Heart left ventricle (tissue), 16 donors: ENCODE measurements at regions not wholly inside any gene's neighbourhood (a gene's known extent, or its start where the extent isn't known, plus 50 kb on each side); places are given as distances from the start of the nearest gene placed in this dataset.
A peak's percentile ranks its signal among the peaks of the same experiment; 100 is the strongest.

Experiments
- ATAC-seq, 4 donors: fragments of 200-7000 bp; cut with Tn5 transposase; one replicate each; pipeline ENCODE4 v1.9.1; 2020 to 2022; ENCODE audit warnings: moderate library complexity in 4 of 4, mild to moderate bottlenecking in 3 of 4, moderate number of reproducible peaks in 1 of 4
- DNase-seq, 5 donors: peaks; one replicate each; pipeline ENCODE4 v3.0.0-alpha.2; 2020
- H3K27ac ChIP-seq, 12 donors: fragments of 200-600 bp; sonication (generic) in 4 of 12; one replicate each; pipeline versions ENCODE4 v1.5.0 to v1.8.0; 2016 to 2022; ENCODE audit warnings: mild to moderate bottlenecking in 2 of 12
- H3K27me3 ChIP-seq, 9 donors: fragments of 200-600 bp; sonication (generic) in 2 of 9; one replicate each; pipeline versions ENCODE4 v1.5.1 to v1.8.0; 2016 to 2022; ENCODE audit warnings: mild to moderate bottlenecking in 3 of 9
- H3K36me3 ChIP-seq, 9 donors: fragments of 200-600 bp; sonication (generic) in 2 of 9; one replicate each; pipeline versions ENCODE4 v1.5.0 to v1.8.0; 2018 to 2022; ENCODE audit warnings: mild to moderate bottlenecking in 2 of 9
- H3K4me1 ChIP-seq, 12 donors: fragments of 200-600 bp; sonication (generic) in 4 of 12; one replicate each; pipeline versions ENCODE4 v1.5.0 to v1.8.0; 2016 to 2022; ENCODE audit warnings: mild to moderate bottlenecking in 3 of 12
- H3K4me3 ChIP-seq, 12 donors: fragments of 200-600 bp; sonication (generic) in 4 of 12; one replicate each; pipeline versions ENCODE4 v1.5.0 to v1.8.0; 2017 to 2022; ENCODE audit warnings: mild to moderate bottlenecking in 9 of 12, moderate library complexity in 4 of 12
- H3K9me3 ChIP-seq, 12 donors: fragments of 200-600 bp; sonication (generic) in 4 of 12; one replicate each; pipeline versions ENCODE4 v1.5.0 to v1.8.0; 2016 to 2022; ENCODE audit warnings: mild to moderate bottlenecking in 1 of 12
- CTCF ChIP-seq, 12 donors: fragments of 200-600 bp; sonication (generic) in 4 of 12; IDR thresholded peaks; one replicate each; pipeline versions ENCODE4 v1.5.0 to v1.8.0; 2018 to 2022; ENCODE audit warnings: antibody characterized with exemption in 12 of 12, mild to moderate bottlenecking in 5 of 12
- POLR2A ChIP-seq, 2 donors: fragments of 450-650 bp; IDR thresholded peaks; one replicate each; pipeline ENCODE4 v1.6.1; 2017; ENCODE audit warnings: antibody characterized with exemption in 2 of 2, mild to moderate bottlenecking in 2 of 2, moderate library complexity in 2 of 2
- WGBS, 4 donors: extraction: QIAGEN DNeasy Blood & Tissue Kit in 2 of 4; methylation state at CpG; one replicate each; pipeline versions ENCODE4 v1.1.5 to v1.1.7; 2013 to 2018; 5-methylcytosine and 5-hydroxymethylcytosine counted together
- intact Hi-C, 10 donors: fragments of 100-400 bp; cut with DNase I; formaldehyde crosslinking; loops; one replicate each; pipeline versions ENCODE4 v1.11.1 to v1.14.2; 2022
- donor health status: ischemic (EF 13 %, LVEDD 7.1; RV severe dilation, severe dysfunction).
- donor health status: healthy with polysubstance abuse.
- donor health status: DM: no; HTN: yes; CAD: no.
- donor health status: DM: no; HTN: no; CAD: no.
- donor health status: ischemic (EF 25% LVEDD 6.9; RV normal size, moderate dysfunction).
- donor health status: ischemic (EF 25% LVEDD 5.7; RV mildly dilated, moderate dysfunction).
- donor health status: healthy.
- donor health status: DM: yes; HTN: yes; CAD: no.
- donor health status: ischemic (EF 35%, LVEDD 5.7; RV mildly dilated, moderate dysfunction).
- donor health status: nonischemic (EF 11% LVEDD 7.7; RV severe dilation, severe dysfunction).
- donor health status: DM: yes; HTN: yes; CAD: no.
- donor health status: PGD.
- donor health status: ischemic (EF 29% LVEDD 5.4; RV normal size, mild dysfunction).
- donor health status: nonischemic (EF 23%, LVEDD 6.1; RV moderate dilation, normal function).

GRCh38 chr2:49226360-49226759 lies 72.0 kb upstream of the FSHR start:
- no peak for ATAC-seq

GRCh38 chr2:49225126-49225525 lies 70.8 kb upstream of the FSHR start:
- TF ChIP-seq CTCF (IDR thresholded peaks at IDR 0.05) (no peak), POLR2A (IDR thresholded peaks at IDR 0.05) (no peak)
- H3K4me1 ChIP-seq = peaks cover 0 to 9% (median 0%) of the 10 kb centered on the region in 12 donors
- peak overlapping the region in 1 of 12 donors; percentile 19 for H3K27ac ChIP-seq
- no peak overlapping the region for H3K4me3 ChIP-seq
- H3K9me3 ChIP-seq = no peaks in the 10 kb centered on the region
- DNase-seq = no peak
- no peaks in the 10 kb centered on the region for H3K27me3 ChIP-seq
- no peak for ATAC-seq
- intact Hi-C loops = loop anchor here in 1 of 10 donors (10.0 kb wide), 1 partner anchor 280 kb away; no protein-coding TSS in a partner anchor
- no peaks in the 10 kb centered on the region for H3K36me3 ChIP-seq

More at GRCh38 chr2:49226360-49226759, 72.0 kb upstream of the FSHR start:
- Histone ChIP-seq H3K36me3 (no peaks in the 10 kb centered on the region), H3K4me1 (peaks cover 0 to 9% (median 0%) of the 10 kb centered on the region in 12 donors), H3K4me3 (no peak overlapping the region), H3K9me3 (no peaks in the 10 kb centered on the region), H3K27ac (no peak overlapping the region), H3K27me3 (no peaks in the 10 kb centered on the region)
- intact Hi-C loops = loop anchor here in 1 of 10 donors (10.0 kb wide), 1 partner anchor 282 kb away; no protein-coding TSS in a partner anchor
- TF ChIP-seq CTCF (IDR thresholded peaks at IDR 0.05) = no peak
- no peak for TF ChIP-seq POLR2A (IDR thresholded peaks at IDR 0.05)
- no peak for DNase-seq
- 74 to 85% (median 80%) methylated on average over 4 of the region's 4 CpGs for WGBS, 4 donors

GRCh38 chr2:49224426-49225010 lies 70.2 kb upstream of the FSHR start:
- DNase-seq (peak in 2 of 5 donors; percentile 52 to 54), ATAC-seq (peak in 1 of 4 donors; percentile 55)
- H3K36me3 ChIP-seq = no peaks in the 10 kb centered on the region
- H3K27me3 ChIP-seq = no peaks in the 10 kb centered on the region
- 29 to 53% (median 43%) methylated on average over 4 of the region's 4 CpGs for WGBS, 4 donors
- peak overlapping the region in 1 of 12 donors; percentile 19 for H3K27ac ChIP-seq
- peaks cover 0 to 9% (median 0%) of the 10 kb centered on the region in 12 donors for H3K4me1 ChIP-seq
- no peak for TF ChIP-seq POLR2A (IDR thresholded peaks at IDR 0.05)
- no peak overlapping the region for H3K4me3 ChIP-seq
- intact Hi-C loops = loop anchor here in 1 of 10 donors (10.0 kb wide), 1 partner anchor 280 kb away; no protein-coding TSS in a partner anchor
- H3K9me3 ChIP-seq = no peaks in the 10 kb centered on the region

GRCh38 chr2:49222975-49223528 lies 68.7 kb upstream of the FSHR start:
- no peak overlapping the region for H3K27ac ChIP-seq
- peaks cover 0 to 9% (median 0%) of the 10 kb centered on the region in 12 donors for H3K4me1 ChIP-seq
- H3K4me3 ChIP-seq = no peak overlapping the region
- ATAC-seq (peak in 1 of 4 donors; percentile 61), DNase-seq (no peak)
- intact Hi-C loops = loop anchor here in 1 of 10 donors (10.0 kb wide), 1 partner anchor 278 kb away; no protein-coding TSS in a partner anchor
- no peaks in the 10 kb centered on the region for H3K9me3 ChIP-seq
- no peaks in the 10 kb centered on the region for H3K36me3 ChIP-seq
- 54 to 86% (median 69%) methylated on average over 3 of the region's 3 CpGs for WGBS, 4 donors
- TF ChIP-seq CTCF (IDR thresholded peaks at IDR 0.05) = no peak
- H3K27me3 ChIP-seq = no peaks in the 10 kb centered on the region
